ENCODE measurements at regions not wholly inside any gene's neighbourhood (a gene's known extent, or its start where the extent isn't known, plus 50 kb on each side); places are given as distances from the start of the nearest gene placed in this dataset.

DNA sequence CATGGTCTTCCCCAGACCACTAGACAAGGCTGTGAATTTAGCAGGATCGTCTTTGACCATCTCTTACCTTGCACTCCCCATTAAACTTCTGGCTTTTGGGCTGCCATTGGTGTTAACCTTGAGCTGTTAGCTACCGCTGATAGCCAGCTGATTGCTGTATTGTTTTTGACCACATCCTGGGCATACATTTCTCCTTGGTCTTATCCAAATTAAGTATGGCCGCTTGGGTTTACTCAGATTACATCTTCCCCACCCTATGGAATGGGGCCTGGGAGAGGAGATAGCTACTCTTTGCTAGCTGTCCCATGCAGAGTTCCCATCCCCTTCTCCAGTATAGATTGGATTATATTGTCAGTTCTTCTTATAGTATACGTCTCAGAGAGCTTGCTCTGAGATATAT is 270.4 kb upstream of the ELAC2 start:
- H3K79me1 ChIP-seq (ENCODE audit: insufficient read depth, low read depth, low read length, poor library complexity, severe bottlenecking), result no peaks in the 10 kb centered on the region
- no peaks in the 10 kb centered on the region for H4K20me1 ChIP-seq (ENCODE audit: control insufficient read depth, insufficient read depth, insufficient read length)
- no peaks in the 10 kb centered on the region for H3K27me3 Mint-ChIP-seq (ENCODE audit: low read depth)
- TF ChIP-seq, protein P1, sequence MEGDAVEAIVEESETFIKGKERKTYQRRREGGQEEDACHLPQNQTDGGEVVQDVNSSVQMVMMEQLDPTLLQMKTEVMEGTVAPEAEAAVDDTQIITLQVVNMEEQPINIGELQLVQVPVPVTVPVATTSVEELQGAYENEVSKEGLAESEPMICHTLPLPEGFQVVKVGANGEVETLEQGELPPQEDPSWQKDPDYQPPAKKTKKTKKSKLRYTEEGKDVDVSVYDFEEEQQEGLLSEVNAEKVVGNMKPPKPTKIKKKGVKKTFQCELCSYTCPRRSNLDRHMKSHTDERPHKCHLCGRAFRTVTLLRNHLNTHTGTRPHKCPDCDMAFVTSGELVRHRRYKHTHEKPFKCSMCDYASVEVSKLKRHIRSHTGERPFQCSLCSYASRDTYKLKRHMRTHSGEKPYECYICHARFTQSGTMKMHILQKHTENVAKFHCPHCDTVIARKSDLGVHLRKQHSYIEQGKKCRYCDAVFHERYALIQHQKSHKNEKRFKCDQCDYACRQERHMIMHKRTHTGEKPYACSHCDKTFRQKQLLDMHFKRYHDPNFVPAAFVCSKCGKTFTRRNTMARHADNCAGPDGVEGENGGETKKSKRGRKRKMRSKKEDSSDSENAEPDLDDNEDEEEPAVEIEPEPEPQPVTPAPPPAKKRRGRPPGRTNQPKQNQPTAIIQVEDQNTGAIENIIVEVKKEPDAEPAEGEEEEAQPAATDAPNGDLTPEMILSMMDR (conservative IDR thresholded peaks at IDR 0.05), result no peak
- no peak overlapping the region for H3K23ac ChIP-seq (ENCODE audit: insufficient read length, low read depth, low read length)
- no peak overlapping the region for H3T11ph ChIP-seq (ENCODE audit: low read length)
- H3K27me3 ChIP-seq (ENCODE audit: insufficient read depth, low read length), result no peaks in the 10 kb centered on the region
- no peaks in the 10 kb centered on the region for H3K9me3 Mint-ChIP-seq
- H4K5ac ChIP-seq (ENCODE audit: insufficient read length, low read depth, low read length), result no peak overlapping the region
- H2BK15ac ChIP-seq (ENCODE audit: low read depth, low read length), result no peak overlapping the region
- no CpG with 5 or more reads among the region's 4 CpGs for WGBS (ENCODE audit: extremely low coverage, insufficient read length, low lambda C conversion rate)
- no peak for DNase-seq
- no peak overlapping the region for H3K56ac ChIP-seq (ENCODE audit: insufficient read length, low read depth, low read length)
- H3K4me1 ChIP-seq (ENCODE audit: insufficient read depth, low read length), result 0 out of 2 replicates have a peak, but pooled peaks cover 4% of the 10 kb centered on the region
- no peak overlapping the region for H2BK120ac ChIP-seq (ENCODE audit: low read depth, low read length, poor library complexity, severe bottlenecking)
- H3K79me2 ChIP-seq (ENCODE audit: insufficient read depth, low read length), result no peaks in the 10 kb centered on the region
- H3K9ac ChIP-seq (ENCODE audit: extremely low read depth, insufficient read length, low read length), result no peak overlapping the region
- H3K18ac ChIP-seq (ENCODE audit: insufficient read length, low read depth, low read length), result no peak overlapping the region
- H2BK12ac ChIP-seq (ENCODE audit: insufficient read length, low read depth, low read length), result no peak overlapping the region
- no peaks in the 10 kb centered on the region for H3K9me3 ChIP-seq (ENCODE audit: control insufficient read depth, low read depth, low read length)
- no peak overlapping the region for H3K4me2 ChIP-seq (ENCODE audit: insufficient read depth, insufficient read length, low read length)
- peaks cover 10 to 11% of the 10 kb centered on the region in 2 experiments for H3K4me1 Mint-ChIP-seq
- H4K8ac ChIP-seq (replicated peaks; ENCODE audit: insufficient read length, low read depth, low read length), result no peak overlapping the region
- H2AFZ ChIP-seq (ENCODE audit: low read length), result no peak overlapping the region
- no peak overlapping the region for H2AK5ac ChIP-seq (ENCODE audit: insufficient read length, low read length)
- H3K36me3 Mint-ChIP-seq (ENCODE audit: insufficient read depth in 1 of 3, low read depth in 3 of 3), result no peaks in the 10 kb centered on the region
- no peak overlapping the region for H2BK20ac ChIP-seq (ENCODE audit: low read depth, low read length, poor library complexity, severe bottlenecking)
- H3K23me2 ChIP-seq (ENCODE audit: insufficient read length, low read depth, low read length, poor library complexity, severe bottlenecking), result no peaks in the 10 kb centered on the region
- no peak overlapping the region for H3K27ac Mint-ChIP-seq
- no peak overlapping the region for H3K4ac ChIP-seq (ENCODE audit: low read depth, low read length)
- H3K4me3 Mint-ChIP-seq, result no peak overlapping the region
- H3K14ac ChIP-seq (ENCODE audit: insufficient read depth, low read length), result no peak overlapping the region
- H2BK5ac ChIP-seq (ENCODE audit: insufficient read length, low read length), result no peak overlapping the region
- H4K91ac ChIP-seq (ENCODE audit: insufficient read length, low read depth, low read length), result no peak overlapping the region
- no peak overlapping the region for H3K27ac ChIP-seq (ENCODE audit: insufficient read length, low read depth, low read length)

All from H9 (cell line).